K562 (cell line): ENCODE measurements at regions not wholly inside any gene's neighbourhood (a gene's known extent, or its start where the extent isn't known, plus 50 kb on each side); places are given as distances from the start of the nearest gene placed in this dataset.

Source experiments
- ATAC-seq: fragments of 200-7000 bp; cut with Tn5 transposase; 3 replicates; pipeline ENCODE4 v1.9.1; 2020; ENCODE audit warnings: moderate library complexity
- BruUV-seq: library from RNA; stranded (reverse); fragments of 400-500 nt; replicated peaks from 2 replicates; lab custom pipeline; 2021; lab: Mats Ljungman, UMichigan
- CTCF ChIA-PET: fragments of 300-600 bp; formaldehyde crosslinking; extraction: SDS; loops from one replicate; lab custom pipeline; 2021; ENCODE audit warnings: low intra/inter-chr PET ratio; lab: Yijun Ruan, JAX
- POLR2A ChIA-PET: fragments of 300-600, 350-650 bp; sonication (Branson Sonifier 250); formaldehyde crosslinking; extraction: SDS; loops from one replicate; lab custom pipeline; 2021; ENCODE audit warnings: antibody characterized with exemption, inconsistent platforms; lab: Yijun Ruan, JAX
- DNase-seq, 4 experiments: peaks; one replicate each; pipeline versions ENCODE4 v3.0.0 to v3.0.0-alpha.2; 2011 to 2018; ENCODE audit warnings: low spot score in 3 of 4, mixed read lengths in 3 of 4; ENCODE audit errors: extremely low read depth in 1 of 4
- FAIRE-seq: peaks from 2 replicates; lab custom pipeline; 2011; peaks lifted over from hg19 to GRCh38; lab: Jason Lieb, UNC
- H2AFZ ChIP-seq: 2 replicates; pipeline ENCODE4 v1.6.0; 2011; ENCODE audit warnings: low read depth, low read length, control low read depth, inconsistent platforms
- H3K27ac ChIP-seq: fragments of 200-600 bp; 3 replicates; pipeline ENCODE4 v1.8.0; 2011; ENCODE audit warnings: low read depth, mild to moderate bottlenecking, control low read depth, inconsistent platforms, low read length, moderate library complexity, mixed read lengths; ENCODE audit errors: extremely low read depth
- H3K27me3 ChIP-seq, 2 experiments: fragments of 300-600 bp in 1 of 2; 2 replicates in 1 of 2; 3 replicates in 1 of 2; pipeline versions ENCODE4 v1.6.0 to v1.8.0; 2011; ENCODE audit warnings: inconsistent platforms in 2 of 2, low read length in 2 of 2, mild to moderate bottlenecking in 1 of 2, mixed read lengths in 1 of 2, moderate library complexity in 1 of 2; ENCODE audit not compliant: control insufficient read depth in 2 of 2, insufficient read depth in 2 of 2
- H3K36me3 ChIP-seq: fragments of 300-600 bp; 3 replicates; pipeline ENCODE4 v1.8.0; 2011; ENCODE audit warnings: mild to moderate bottlenecking, low read length, inconsistent platforms; ENCODE audit not compliant: control insufficient read depth, insufficient read depth
- H3K4me1 ChIP-seq, 2 experiments: fragments of 200-600 bp in 1 of 2; replicated peaks in 1 of 2; 2 replicates in 1 of 2; 3 replicates in 1 of 2; pipeline versions ENCODE4 v1.5.1 to v1.8.0; 2011; ENCODE audit warnings: inconsistent platforms in 2 of 2, low read length in 2 of 2, mild to moderate bottlenecking in 1 of 2, mixed read lengths in 1 of 2, moderate library complexity in 1 of 2; ENCODE audit not compliant: control insufficient read depth in 2 of 2, insufficient read depth in 2 of 2
- H3K4me2 ChIP-seq: 2 replicates; pipeline ENCODE4 v1.6.1; 2011; ENCODE audit warnings: low read length, control low read depth, inconsistent platforms, mixed read lengths; ENCODE audit not compliant: insufficient read depth
- H3K4me3 ChIP-seq: fragments of 200-600 bp; sonication (generic), shearing (Covaris generic); 2 replicates; pipeline ENCODE4 v1.5.1; 2016; ENCODE audit warnings: control low read depth, inconsistent platforms
- H3K79me2 ChIP-seq: fragments of 200-600 bp; 3 replicates; pipeline ENCODE4 v1.8.0; 2011; ENCODE audit warnings: low read length, inconsistent platforms; ENCODE audit not compliant: control insufficient read depth, insufficient read depth
- H3K9ac ChIP-seq, 2 experiments: 2 replicates each; pipeline versions ENCODE4 v1.6.0 to v1.6.1; 2011; ENCODE audit warnings: low read depth in 2 of 2, low read length in 2 of 2, control low read depth in 1 of 2, inconsistent platforms in 1 of 2, mild to moderate bottlenecking in 1 of 2, mixed read lengths in 1 of 2; ENCODE audit not compliant: insufficient read depth in 1 of 2
- H3K9me1 ChIP-seq: one replicate; pipeline ENCODE4 v1.6.0; 2011; ENCODE audit warnings: inconsistent platforms, mild to moderate bottlenecking, low read length, moderate library complexity; ENCODE audit not compliant: control insufficient read depth, insufficient read depth
- H3K9me3 ChIP-seq: replicated peaks from 2 replicates; pipeline ENCODE4 v1.5.1; 2011; ENCODE audit warnings: low read depth, low read length, inconsistent platforms; ENCODE audit not compliant: control insufficient read depth, insufficient read depth
- H4K20me1 ChIP-seq: replicated peaks from 2 replicates; pipeline ENCODE4 v1.6.1; 2011; ENCODE audit warnings: low read length, inconsistent platforms, mixed read lengths; ENCODE audit not compliant: control insufficient read depth, insufficient read depth
- CBFB ChIP-seq: sonication (generic); formaldehyde crosslinking; IDR thresholded peaks from 2 replicates; pipeline ENCODE4 v1.4.0; 2020; ENCODE audit warnings: mild to moderate bottlenecking, missing genetic modification reagents
- MIER1 ChIP-seq: fragments of 450-650 bp; IDR thresholded peaks from 2 replicates; pipeline ENCODE4 v1.6.1; 2016; ENCODE audit warnings: antibody characterized with exemption, mild to moderate bottlenecking, low read depth
- NR1H2 ChIP-seq: sonication (generic); formaldehyde crosslinking; IDR thresholded peaks from 2 replicates; pipeline ENCODE4 v1.4.0; 2020; ENCODE audit warnings: mild to moderate bottlenecking, missing genetic modification reagents
- RBM17 ChIP-seq: fragments of 200-400 bp; formaldehyde crosslinking; IDR thresholded peaks from 2 replicates; pipeline ENCODE4 v1.6.1; 2017; ENCODE audit warnings: low read depth, mild to moderate bottlenecking, low read length, borderline replicate concordance
- SMC3 ChIP-seq: conservative IDR thresholded peaks from 2 replicates; pipeline ENCODE4 v1.6.1; 2011; ENCODE audit warnings: low read depth, low read length, improper control_type of control experiment; ENCODE audit not compliant: insufficient read depth
- ZC3H8 ChIP-seq: fragments of 450-650 bp; IDR thresholded peaks from 2 replicates; pipeline ENCODE4 v1.6.1; 2017
- ZNF3 ChIP-seq: fragments of 250-450 bp; sonication (Bioruptor Pico); IDR thresholded peaks from 2 replicates; pipeline ENCODE4 v1.5.0; 2021; ENCODE audit warnings: mild to moderate bottlenecking, moderate library complexity
- WGBS: fragments of 100-300 bp; shearing (Covaris generic); methylation state at CpG from one replicate; pipeline ENCODE4 v1.1.6; 2016; ENCODE audit warnings: low coverage, mixed read lengths; ENCODE audit not compliant: insufficient coverage; ENCODE audit errors: missing lambda C conversion rate; 5-methylcytosine and 5-hydroxymethylcytosine counted together
- in situ Hi-C: fragments of 300-500 bp; cut with MboI; formaldehyde crosslinking; loops from 4 replicates; pipeline ENCODE4 v1.15.0; 2018; ENCODE audit warnings: inconsistent platforms, mixed read lengths
- intact Hi-C: fragments of 100-400 bp; cut with micrococcal nuclease; formaldehyde crosslinking; loops from 2 replicates; pipeline ENCODE4 v1.14.2; 2022

DNA sequence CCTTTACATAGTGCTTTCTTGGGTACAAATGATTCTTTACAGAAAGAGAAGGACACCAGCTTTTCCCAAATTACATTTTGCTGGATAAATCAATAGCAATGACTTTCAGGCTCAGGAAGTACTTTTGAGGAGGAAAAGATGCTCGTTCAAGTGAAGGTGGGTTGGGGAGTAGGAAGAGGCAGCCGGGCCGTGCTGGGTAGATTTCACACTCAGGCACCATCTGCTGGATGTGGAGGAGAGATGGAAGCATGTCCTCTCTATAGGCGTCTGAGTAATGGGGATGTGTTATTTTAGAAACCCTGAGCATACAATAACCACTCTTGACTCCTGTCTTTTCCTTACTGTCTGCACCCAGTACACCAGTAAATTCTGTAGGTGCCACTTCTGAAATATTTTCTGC is 152.3 kb upstream of the LARGE1 start:
- BruUV-seq = no TSS peak
- no peak overlapping the region for H3K4me2 ChIP-seq
- no peaks in the 10 kb centered on the region for H3K4me1 ChIP-seq
- H3K27me3 ChIP-seq = no peaks in the 10 kb centered on the region
- H3K9me3 ChIP-seq = no peaks in the 10 kb centered on the region
- intact Hi-C loops (no loop called here), in situ Hi-C loops (no loop called here)
- H3K27ac ChIP-seq = no peak overlapping the region
- H3K79me2 ChIP-seq = no peaks in the 10 kb centered on the region
- no peaks in the 10 kb centered on the region for H3K9me1 ChIP-seq
- H3K9ac ChIP-seq = no peak overlapping the region
- WGBS = 0% methylated on average over 1 of the region's 4 CpGs
- POLR2A ChIA-PET = no interaction called here
- H4K20me1 ChIP-seq = no peaks in the 10 kb centered on the region
- FAIRE-seq = no peak
- ATAC-seq = no peak
- DNase-seq = no peak
- H3K4me3 ChIP-seq = no peak overlapping the region
- TF ChIP-seq NR1H2 (CRISPR knock-in tag) = no peak
- no peak for TF ChIP-seq MIER1
- TF ChIP-seq SMC3 = no peak
- CTCF ChIA-PET = no interaction called here
- H3K36me3 ChIP-seq = no peaks in the 10 kb centered on the region
- H2AFZ ChIP-seq = no peak overlapping the region

GRCh38 chr22:34080433-34080832 is 160.2 kb upstream of the LARGE1 start:
- no peaks in the 10 kb centered on the region for H4K20me1 ChIP-seq
- H3K4me1 ChIP-seq = no peaks in the 10 kb centered on the region
- 0% methylated on average over 2 of the region's 2 CpGs for WGBS
- no peaks in the 10 kb centered on the region for H3K27me3 ChIP-seq
- BruUV-seq = no TSS peak
- CTCF ChIA-PET = no interaction called here
- H3K9me3 ChIP-seq = no peaks in the 10 kb centered on the region
- H3K4me2 ChIP-seq = no peak overlapping the region
- H3K27ac ChIP-seq = no peak overlapping the region
- DNase-seq (no peak), FAIRE-seq (no peak), ATAC-seq (no peak)
- H3K9me1 ChIP-seq = no peaks in the 10 kb centered on the region
- H3K36me3 ChIP-seq = no peaks in the 10 kb centered on the region
- no peak overlapping the region for H3K4me3 ChIP-seq
- POLR2A ChIA-PET = no interaction called here
- H3K9ac ChIP-seq = no peak overlapping the region
- TF ChIP-seq CBFB (CRISPR knock-in tag) (no peak), RBM17 (no peak), ZC3H8 (no peak), MIER1 (no peak), ZNF3 (no peak)
- no peaks in the 10 kb centered on the region for H3K79me2 ChIP-seq
- intact Hi-C loops (no loop called here), in situ Hi-C loops (no loop called here)
- H2AFZ ChIP-seq = no peak overlapping the region
